Activated CD4-positive, alpha-beta memory T cell treated with anti-CD3 and anti-CD28 coated beads, Interleukin-2, amount 10 ng/mL, durations not matched to agents 7 days and 5 days (primary cell): ENCODE measurements at regions not wholly inside any gene's neighbourhood (a gene's known extent, or its start where the extent isn't known, plus 50 kb on each side); places are given as distances from the start of the nearest gene placed in this dataset.

Source experiments
- CTCF ChIA-PET: fragments of 350-600 bp; sonication (Branson Sonifier 250); formaldehyde crosslinking; loops from one replicate; lab custom pipeline; 2021; ENCODE audit warnings: antibody characterized with exemption, inconsistent platforms; lab: Charles Lee
- POLR2A ChIA-PET: fragments of 350-600 bp; sonication (Branson Sonifier 250); formaldehyde crosslinking; loops from one replicate; lab custom pipeline; 2021; ENCODE audit warnings: antibody characterized with exemption; lab: Charles Lee
- DNase-seq: peaks from one replicate; pipeline ENCODE4 v3.0.0-alpha.2; 2020
- H3K27ac Mint-ChIP-seq: one replicate; pipeline ENCODE4 v1.8.0; 2021; ENCODE audit warnings: mild to moderate bottlenecking, mixed read lengths
- H3K27me3 Mint-ChIP-seq: one replicate; pipeline ENCODE4 v1.8.0; 2021; ENCODE audit warnings: mixed read lengths
- H3K36me3 Mint-ChIP-seq: one replicate; pipeline ENCODE4 v1.8.0; 2021; ENCODE audit warnings: low read depth, mixed read lengths
- H3K4me1 Mint-ChIP-seq: one replicate; pipeline ENCODE4 v1.8.0; 2021; ENCODE audit warnings: mixed read lengths
- H3K4me3 Mint-ChIP-seq: one replicate; pipeline ENCODE4 v1.8.0; 2021; ENCODE audit warnings: mild to moderate bottlenecking, mixed read lengths
- H3K9me3 Mint-ChIP-seq: one replicate; pipeline ENCODE4 v1.8.0; 2021; ENCODE audit warnings: mixed read lengths

DNA sequence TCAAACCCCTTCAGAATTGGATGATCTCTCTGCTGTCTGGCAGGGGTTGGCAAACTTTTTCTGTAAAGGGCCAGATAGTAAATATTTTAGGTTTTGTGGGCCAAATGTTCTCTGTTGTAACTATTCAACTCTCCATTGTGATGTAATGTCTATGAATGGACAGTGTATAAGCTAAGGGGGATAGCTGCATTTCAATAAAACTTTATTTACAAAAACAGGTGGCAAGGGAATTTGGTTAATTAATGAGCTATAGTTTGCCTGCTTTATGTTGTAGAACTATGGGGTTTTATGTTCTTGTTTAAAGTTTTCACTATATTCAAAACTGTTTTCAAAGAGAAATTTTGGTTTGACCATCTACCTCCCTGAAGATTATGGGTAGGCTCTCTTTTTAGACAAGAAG, 182.1 kb upstream of the CITED2 start:
- Mint-ChIP-seq H3K36me3 (peaks cover 6% of the 10 kb centered on the region), H3K9me3 (peaks cover 17% of the 10 kb centered on the region), H3K4me3 (no peak overlapping the region), H3K27ac (no peak overlapping the region), H3K27me3 (peaks cover 2% of the 10 kb centered on the region), H3K4me1 (no peaks in the 10 kb centered on the region)
- POLR2A ChIA-PET: no interaction called here
- no peak for DNase-seq
- CTCF ChIA-PET: no interaction called here

- peaks cover 3% of the 10 kb centered on the region for H3K27me3 Mint-ChIP-seq
- H3K27ac Mint-ChIP-seq: no peak overlapping the region
- H3K4me1 Mint-ChIP-seq: no peaks in the 10 kb centered on the region
- POLR2A ChIA-PET: no interaction called here
- no peak overlapping the region for H3K4me3 Mint-ChIP-seq
- CTCF ChIA-PET: no interaction called here
- peaks cover 3% of the 10 kb centered on the region for H3K9me3 Mint-ChIP-seq
- H3K36me3 Mint-ChIP-seq: peaks cover 3% of the 10 kb centered on the region
- no peak for DNase-seq
Measured at GRCh38 chr6:139553916-139554315, 179.5 kb upstream of the CITED2 start.

DNA sequence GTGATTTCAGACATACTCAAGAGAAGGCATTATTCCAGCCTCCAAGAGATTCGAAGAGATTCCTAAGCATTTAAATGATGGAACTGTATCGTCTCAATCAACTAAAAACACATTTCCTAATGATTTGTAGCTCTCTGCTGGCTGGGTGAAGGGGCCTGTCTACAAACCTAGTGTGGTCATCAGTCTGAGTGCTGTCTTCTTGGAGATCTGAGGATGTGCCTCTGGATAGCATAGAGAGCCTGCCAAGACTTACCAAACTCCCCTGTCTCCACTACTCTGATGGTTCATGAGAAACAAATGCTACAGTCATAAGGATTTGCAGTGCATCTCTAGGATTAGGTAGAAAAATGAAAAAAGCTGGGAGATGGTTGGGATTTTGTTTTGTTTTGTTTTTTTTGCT, 176.9 kb upstream of the CITED2 start:
- no peak for DNase-seq
- no peak overlapping the region for H3K27ac Mint-ChIP-seq
- POLR2A ChIA-PET: interaction anchor here (1.1 kb wide), 1 partner anchor 177 kb away, joined by 3 read pairs; the partner anchor contains the start of gene CITED2
- CTCF ChIA-PET: interaction anchor here (0.6 kb wide), 1 partner anchor 9 kb away, joined by 3 read pairs; no protein-coding TSS in a partner anchor
- H3K4me3 Mint-ChIP-seq: no peak overlapping the region
- peaks cover 3% of the 10 kb centered on the region for H3K27me3 Mint-ChIP-seq
- peaks cover 3% of the 10 kb centered on the region for H3K9me3 Mint-ChIP-seq
- H3K36me3 Mint-ChIP-seq: peaks cover 3% of the 10 kb centered on the region
- H3K4me1 Mint-ChIP-seq: peaks cover 4% of the 10 kb centered on the region

DNA sequence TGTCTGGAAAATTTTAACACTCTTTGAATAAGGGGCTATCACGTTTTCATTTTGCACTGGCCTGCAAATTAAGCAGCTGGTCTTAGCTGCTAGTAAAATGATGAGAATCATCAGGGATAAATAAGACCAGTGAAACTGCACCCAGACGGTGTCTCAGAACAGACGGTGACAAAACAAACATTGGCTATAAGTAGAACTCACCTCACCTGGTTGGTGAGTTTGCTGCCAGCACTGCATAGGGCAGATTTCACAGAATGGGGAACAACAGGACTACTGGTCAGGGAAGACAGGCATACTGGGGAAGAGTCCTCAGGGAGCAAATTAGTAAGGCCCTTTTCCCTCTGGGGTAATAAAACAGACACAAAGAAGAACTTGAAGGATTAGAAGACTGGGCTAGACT, 175.9 kb upstream of the CITED2 start:
- no peak for DNase-seq
- Mint-ChIP-seq H3K4me1 (peaks cover 11% of the 10 kb centered on the region), H3K36me3 (peaks cover 3% of the 10 kb centered on the region), H3K9me3 (peaks cover 3% of the 10 kb centered on the region), H3K4me3 (no peak overlapping the region), H3K27me3 (peaks cover 3% of the 10 kb centered on the region), H3K27ac (no peak overlapping the region)
- ChIA-PET CTCF (no interaction called here), POLR2A (no interaction called here)

DNA sequence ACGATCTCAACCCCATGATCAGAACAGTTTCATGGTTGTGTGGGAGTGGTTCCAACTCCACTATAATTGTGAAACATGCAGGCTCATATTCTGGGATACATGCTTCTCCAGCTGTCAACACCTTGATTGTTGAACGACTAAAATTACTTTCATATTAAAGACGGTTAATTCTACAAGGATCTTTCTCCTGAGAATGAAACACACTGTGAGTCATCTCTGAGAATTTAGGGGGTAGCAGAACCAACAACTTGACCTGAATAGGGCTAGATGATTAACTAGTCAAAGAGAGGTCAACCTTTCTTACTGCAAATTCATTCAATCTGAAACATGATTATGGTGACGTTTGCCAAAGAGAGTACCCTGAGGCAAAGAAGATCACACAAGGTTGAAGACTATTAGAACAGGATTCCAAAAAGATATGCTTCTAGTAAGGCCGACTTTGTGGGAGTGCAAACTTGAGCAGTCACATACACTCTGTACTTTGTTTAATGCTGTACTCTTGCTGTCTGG, 175.2 kb upstream of the CITED2 start:
- ChIA-PET CTCF (no interaction called here), POLR2A (no interaction called here)
- Mint-ChIP-seq H3K9me3 (peaks cover 7% of the 10 kb centered on the region), H3K4me1 (peaks cover 19% of the 10 kb centered on the region), H3K27ac (no peak overlapping the region), H3K27me3 (peaks cover 3% of the 10 kb centered on the region), H3K4me3 (no peak overlapping the region), H3K36me3 (peaks cover 3% of the 10 kb centered on the region)
- no peak for DNase-seq

GRCh38 chr6:139547804-139548203, 173.4 kb upstream of the CITED2 start:
- DNase-seq: no peak
- Mint-ChIP-seq H3K27ac (no peak overlapping the region), H3K36me3 (peaks cover 7% of the 10 kb centered on the region), H3K4me3 (no peak overlapping the region), H3K9me3 (peaks cover 8% of the 10 kb centered on the region), H3K27me3 (peaks cover 3% of the 10 kb centered on the region), H3K4me1 (peaks cover 33% of the 10 kb centered on the region)
- CTCF ChIA-PET: interaction anchor here (0.6 to 1.2 kb wide), 2 partner anchors 35 to 163 kb away, joined by 3 read pairs; no protein-coding TSS in a partner anchor
- POLR2A ChIA-PET: interaction anchor here (1.2 to 3.0 kb wide), 2 partner anchors 17 to 173 kb away, joined by 3 to 12 read pairs; partner anchors contain the start of gene CITED2

- no peak for DNase-seq
- ChIA-PET POLR2A (interaction anchor here (1.2 to 3.0 kb wide), 2 partner anchors 17 to 172 kb away, joined by 3 to 12 read pairs; partner anchors contain the start of gene CITED2), CTCF (no interaction called here)
- Mint-ChIP-seq H3K27me3 (peaks cover 3% of the 10 kb centered on the region), H3K4me3 (no peak overlapping the region), H3K9me3 (peaks cover 8% of the 10 kb centered on the region), H3K36me3 (peaks cover 9% of the 10 kb centered on the region), H3K4me1 (peaks cover 35% of the 10 kb centered on the region), H3K27ac (no peak overlapping the region)
Measured at GRCh38 chr6:139547122-139547776, 172.8 kb upstream of the CITED2 start.

GRCh38 chr6:139546106-139546472, 171.6 kb upstream of the CITED2 start:
- CTCF ChIA-PET: interaction anchor here (0.7 kb wide), 1 partner anchor 1573 kb away, joined by 3 read pairs; no protein-coding TSS in a partner anchor

DNA sequence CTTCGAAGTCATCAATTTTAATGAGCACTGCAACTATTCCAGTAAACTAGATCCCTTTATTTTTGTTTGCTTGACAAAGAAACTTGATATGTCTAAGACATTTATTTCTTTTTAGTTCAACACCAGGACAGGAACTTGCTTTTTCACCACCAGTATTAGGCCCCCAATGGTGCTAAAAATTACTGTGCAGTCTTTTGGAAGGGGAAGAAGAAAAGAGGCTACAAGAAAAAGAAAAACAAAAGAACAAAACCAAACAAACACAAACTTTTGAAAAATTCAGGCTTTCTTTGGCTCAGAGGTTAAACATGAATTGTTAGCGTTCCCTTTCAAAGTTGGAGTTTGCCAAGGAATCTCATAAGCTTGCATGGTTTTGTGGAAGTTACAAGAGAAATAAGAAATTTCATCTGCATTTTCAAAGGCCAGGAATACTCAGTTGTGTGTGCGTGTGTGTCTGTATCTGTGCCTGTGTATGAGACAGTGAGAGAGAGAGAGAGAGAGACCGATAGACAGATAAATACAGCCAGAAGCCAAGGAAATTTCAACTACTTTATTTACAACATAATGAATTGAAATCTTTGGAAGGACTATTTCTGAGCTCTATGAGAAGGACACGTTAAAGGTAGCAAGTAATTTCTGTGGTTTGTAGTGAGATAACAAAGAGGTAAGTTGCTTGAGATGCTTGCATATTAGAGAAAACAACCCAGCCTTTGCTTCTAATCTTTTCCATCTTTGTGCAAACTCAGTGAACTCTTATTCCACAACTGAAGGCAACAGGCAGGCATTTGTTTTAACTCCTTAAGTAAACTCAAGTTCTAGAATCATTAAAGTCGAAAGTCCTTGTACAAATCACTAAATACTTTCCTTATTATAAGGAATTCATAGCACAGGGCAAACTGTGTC, 171.0 kb upstream of the CITED2 start:
- H3K27ac Mint-ChIP-seq: peak overlapping the region; percentile 12
- no peak overlapping the region for H3K4me3 Mint-ChIP-seq
- H3K4me1 Mint-ChIP-seq: peaks cover 51% of the 10 kb centered on the region
- H3K27me3 Mint-ChIP-seq: no peaks in the 10 kb centered on the region
- POLR2A ChIA-PET: interaction anchor here (1.2 to 1.9 kb wide), 2 partner anchors 11 to 171 kb away, joined by 4 to 5 read pairs; partner anchors contain the start of gene CITED2
- H3K36me3 Mint-ChIP-seq: peaks cover 16% of the 10 kb centered on the region
- no peak for DNase-seq
- H3K9me3 Mint-ChIP-seq: peaks cover 10% of the 10 kb centered on the region
- CTCF ChIA-PET: no interaction called here

More at GRCh38 chr6:139546106-139546472, 171.6 kb upstream of the CITED2 start:
- Mint-ChIP-seq H3K9me3 (peaks cover 11% of the 10 kb centered on the region), H3K36me3 (peaks cover 15% of the 10 kb centered on the region), H3K4me3 (no peak overlapping the region), H3K27me3 (no peaks in the 10 kb centered on the region), H3K27ac (no peak overlapping the region), H3K4me1 (peaks cover 44% of the 10 kb centered on the region)
- POLR2A ChIA-PET: interaction anchor here (1.2 to 1.9 kb wide), 2 partner anchors 12 to 171 kb away, joined by 4 to 5 read pairs; partner anchors contain the start of gene CITED2
- DNase-seq: no peak

DNA sequence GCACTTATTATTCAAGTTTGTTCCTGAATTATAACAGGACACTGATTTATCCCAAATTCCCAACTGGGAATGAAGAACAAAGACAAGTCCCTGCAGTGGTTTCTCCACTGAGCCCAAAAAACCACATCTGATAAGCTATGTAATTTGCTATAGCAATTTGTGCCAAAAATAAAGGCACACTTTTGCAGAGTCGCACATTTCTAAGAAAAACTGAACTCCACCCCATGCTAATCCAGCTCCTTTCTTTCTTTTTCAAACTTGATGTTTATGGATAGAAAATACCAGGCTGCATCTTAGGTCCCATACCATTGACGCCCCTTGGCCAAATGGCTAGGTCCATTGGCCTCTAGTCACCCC, 170.2 kb upstream of the CITED2 start:
- H3K4me3 Mint-ChIP-seq: no peak overlapping the region
- peaks cover 17% of the 10 kb centered on the region for H3K36me3 Mint-ChIP-seq
- CTCF ChIA-PET: no interaction called here
- H3K27me3 Mint-ChIP-seq: no peaks in the 10 kb centered on the region
- DNase-seq: no peak
- peaks cover 58% of the 10 kb centered on the region for H3K4me1 Mint-ChIP-seq
- POLR2A ChIA-PET: interaction anchor here (1.9 kb wide), 1 partner anchor 10 kb away, joined by 5 read pairs; no protein-coding TSS in a partner anchor
- H3K9me3 Mint-ChIP-seq: peaks cover 8% of the 10 kb centered on the region
- peak overlapping the region; percentile 7 for H3K27ac Mint-ChIP-seq

DNA sequence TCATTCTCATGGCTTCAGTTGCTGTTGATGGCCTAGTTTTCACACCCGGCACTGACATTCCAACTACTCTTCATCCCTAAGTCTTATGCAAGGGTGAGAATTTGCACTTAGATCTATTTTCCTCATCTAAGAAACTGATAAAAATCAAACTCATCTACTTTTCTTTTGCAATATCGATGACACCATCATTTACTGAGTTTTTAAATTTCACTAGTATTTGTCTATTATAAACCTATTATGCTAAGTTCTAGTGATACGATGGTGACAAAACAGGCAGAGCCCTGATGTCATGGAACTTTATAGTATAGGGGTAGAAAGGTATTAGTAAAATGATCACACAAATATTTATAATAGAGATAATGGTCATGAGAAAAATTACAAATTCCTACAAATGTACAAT, 167.9 kb upstream of the CITED2 start:
- no peak for DNase-seq
- Mint-ChIP-seq H3K4me3 (no peak overlapping the region), H3K9me3 (peaks cover 8% of the 10 kb centered on the region), H3K27me3 (no peaks in the 10 kb centered on the region), H3K36me3 (peaks cover 14% of the 10 kb centered on the region), H3K27ac (no peak overlapping the region), H3K4me1 (peaks cover 77% of the 10 kb centered on the region)
- CTCF ChIA-PET: no interaction called here
- POLR2A ChIA-PET: interaction anchor here (1.0 kb wide), 1 partner anchor 12 kb away, joined by 3 read pairs; no protein-coding TSS in a partner anchor

GRCh38 chr6:139540894-139541293, 166.4 kb upstream of the CITED2 start:
- Mint-ChIP-seq H3K36me3 (peaks cover 14% of the 10 kb centered on the region), H3K9me3 (peaks cover 8% of the 10 kb centered on the region), H3K4me3 (peak overlapping the region; percentile 51), H3K27me3 (no peaks in the 10 kb centered on the region), H3K27ac (peak overlapping the region; percentile 97), H3K4me1 (peaks cover 83% of the 10 kb centered on the region)
- ChIA-PET CTCF (interaction anchor here (1.2 to 2.6 kb wide), 3 partner anchors 10 to 168 kb away, joined by 3 to 11 read pairs (median 8); partner anchors contain the start of gene CITED2), POLR2A (interaction anchor here (1.0 to 2.1 kb wide), 4 partner anchors 10 to 168 kb away, joined by 3 to 35 read pairs (median 15); partner anchors contain the start of gene CITED2)
- no peak for DNase-seq
